ENCODE measurements at regions not wholly inside any gene's neighbourhood (a gene's known extent, or its start where the extent isn't known, plus 50 kb on each side); places are given as distances from the start of the nearest gene placed in this dataset.

- no peak for ATAC-seq
Observed at GRCh38 chr4:159722052-159722451, 619.2 kb downstream of the RAPGEF2 start.

GRCh38 chr4:159722918-159723317 is 620.0 kb downstream of the RAPGEF2 start:
- Histone ChIP-seq H3K36me3 (no peaks in the 10 kb centered on the region), H3K4me3 (no peak overlapping the region), H3K27me3 (no peaks in the 10 kb centered on the region), H3K4me1 (no peaks in the 10 kb centered on the region), H3K9me3 (no peaks in the 10 kb centered on the region), H3K27ac (no peak overlapping the region)
- ATAC-seq, result no peak
- 66 to 81% methylated on average over 3 to 4 of the region's 4 CpGs for WGBS, 2 donors
- intact Hi-C loops (cut with DNase I), result no loop called here
- no peak for DNase-seq
- TF ChIP-seq, protein P1, sequence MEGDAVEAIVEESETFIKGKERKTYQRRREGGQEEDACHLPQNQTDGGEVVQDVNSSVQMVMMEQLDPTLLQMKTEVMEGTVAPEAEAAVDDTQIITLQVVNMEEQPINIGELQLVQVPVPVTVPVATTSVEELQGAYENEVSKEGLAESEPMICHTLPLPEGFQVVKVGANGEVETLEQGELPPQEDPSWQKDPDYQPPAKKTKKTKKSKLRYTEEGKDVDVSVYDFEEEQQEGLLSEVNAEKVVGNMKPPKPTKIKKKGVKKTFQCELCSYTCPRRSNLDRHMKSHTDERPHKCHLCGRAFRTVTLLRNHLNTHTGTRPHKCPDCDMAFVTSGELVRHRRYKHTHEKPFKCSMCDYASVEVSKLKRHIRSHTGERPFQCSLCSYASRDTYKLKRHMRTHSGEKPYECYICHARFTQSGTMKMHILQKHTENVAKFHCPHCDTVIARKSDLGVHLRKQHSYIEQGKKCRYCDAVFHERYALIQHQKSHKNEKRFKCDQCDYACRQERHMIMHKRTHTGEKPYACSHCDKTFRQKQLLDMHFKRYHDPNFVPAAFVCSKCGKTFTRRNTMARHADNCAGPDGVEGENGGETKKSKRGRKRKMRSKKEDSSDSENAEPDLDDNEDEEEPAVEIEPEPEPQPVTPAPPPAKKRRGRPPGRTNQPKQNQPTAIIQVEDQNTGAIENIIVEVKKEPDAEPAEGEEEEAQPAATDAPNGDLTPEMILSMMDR (IDR thresholded peaks at IDR 0.05), result no peak

More at GRCh38 chr4:159722052-159722451, 619.2 kb downstream of the RAPGEF2 start:
- Histone ChIP-seq H3K4me3 (no peak overlapping the region), H3K27ac (no peak overlapping the region), H3K9me3 (no peaks in the 10 kb centered on the region), H3K4me1 (no peaks in the 10 kb centered on the region), H3K27me3 (no peaks in the 10 kb centered on the region), H3K36me3 (no peaks in the 10 kb centered on the region)
- intact Hi-C loops (cut with DNase I), result no loop called here
- WGBS, 2 donors, result 81 to 85% methylated on average over 16 of the region's 16 CpGs
- TF ChIP-seq, protein P1 (IDR thresholded peaks at IDR 0.05), result no peak
- no peak for DNase-seq

DNA sequence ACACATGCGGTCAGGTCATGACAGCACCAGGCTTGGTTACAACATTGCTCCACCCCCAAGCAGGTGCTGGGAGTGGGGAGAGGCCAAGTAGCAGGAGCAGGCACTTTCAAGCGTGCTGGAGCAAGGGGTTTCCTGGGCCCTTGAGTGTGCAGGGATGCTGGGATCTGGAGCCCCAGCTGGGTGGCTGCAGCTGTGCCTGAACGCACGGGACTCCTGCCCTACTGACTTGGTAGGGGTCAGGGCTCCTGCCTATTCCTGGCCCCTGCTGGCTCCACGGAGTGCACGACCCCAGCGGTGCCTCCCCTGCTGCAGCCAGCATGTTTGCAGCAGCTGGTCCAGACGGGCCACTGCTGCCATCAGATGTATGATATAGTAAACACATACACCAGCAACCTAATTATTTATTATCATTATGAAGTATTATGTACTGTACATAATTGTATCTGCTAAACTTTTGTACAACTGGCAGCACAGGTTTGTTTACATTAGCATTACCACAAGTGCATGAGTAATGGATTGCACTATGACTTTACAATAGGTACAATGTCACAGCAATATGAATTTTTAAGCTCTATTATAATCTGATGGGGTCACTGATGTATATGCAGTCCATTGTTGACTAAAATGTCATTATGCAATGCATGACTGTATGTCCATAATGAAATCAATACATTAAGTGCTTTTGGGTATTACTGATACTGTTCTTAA is 620.6 kb downstream of the RAPGEF2 start:
- no peaks in the 10 kb centered on the region for H3K36me3 ChIP-seq
- ATAC-seq, result no peak
- WGBS, 2 donors, result 74 to 77% methylated on average over 8 of the region's 8 CpGs

GRCh38 chr4:159725571-159725970 is 622.7 kb downstream of the RAPGEF2 start:
- WGBS, 2 donors, result 86 to 93% methylated on average over 1 of the region's 1 CpG
- Histone ChIP-seq H3K4me3 (no peak overlapping the region), H3K9me3 (no peaks in the 10 kb centered on the region), H3K4me1 (no peaks in the 10 kb centered on the region), H3K36me3 (no peaks in the 10 kb centered on the region), H3K27me3 (no peaks in the 10 kb centered on the region), H3K27ac (no peak overlapping the region)
- TF ChIP-seq, protein P1 (IDR thresholded peaks at IDR 0.05), result no peak
- intact Hi-C loops (cut with DNase I), result no loop called here
- DNase-seq (no peak), ATAC-seq (no peak)

More for the DNA sequence above, 620.6 kb downstream of the RAPGEF2 start:
- H3K27ac ChIP-seq, result no peak overlapping the region
- no peaks in the 10 kb centered on the region for H3K4me1 ChIP-seq
- no peak overlapping the region for H3K4me3 ChIP-seq
- intact Hi-C loops (cut with DNase I), result no loop called here
- TF ChIP-seq, protein P1 (IDR thresholded peaks at IDR 0.05), result no peak
- H3K27me3 ChIP-seq, result no peaks in the 10 kb centered on the region
- no peak for DNase-seq
- no peaks in the 10 kb centered on the region for H3K9me3 ChIP-seq
